Body of pancreas (tissue), 4 donors: ENCODE measurements at regions not wholly inside any gene's neighbourhood (a gene's known extent, or its start where the extent isn't known, plus 50 kb on each side); places are given as distances from the start of the nearest gene placed in this dataset.

Experiments
- CTCF ChIP-seq, 7 experiments: fragments of 450-650 bp in 4 of 7; fragments of 200-600 bp in 3 of 7; sonication (generic) in 3 of 7; IDR thresholded peaks; one replicate each; pipeline ENCODE4 v1.5.1; 2016 to 2019; ENCODE audit warnings: antibody characterized with exemption in 7 of 7
- POLR2A ChIP-seq, 3 donors: fragments of 450-650 bp; IDR thresholded peaks; one replicate each; pipeline ENCODE4 v1.6.1; 2016; ENCODE audit warnings: antibody characterized with exemption in 3 of 3, mild to moderate bottlenecking in 2 of 3

- TF ChIP-seq CTCF (IDR thresholded peaks at IDR 0.05): no peak
- TF ChIP-seq POLR2A (IDR thresholded peaks at IDR 0.05): no peak
Observed at GRCh38 chr4:127383666-127384065, 249.1 kb upstream of the INTU start.
